ENCODE measurements at regions not wholly inside any gene's neighbourhood (a gene's known extent, or its start where the extent isn't known, plus 50 kb on each side); places are given as distances from the start of the nearest gene placed in this dataset.

GRCh38 chr19:5251096-5252065, 89.2 kb downstream of the PTPRS start:
- TF ChIP-seq CTCF (IDR thresholded peaks at IDR 0.05; ENCODE audit: low read depth, low read length): no peak
- DNase-seq (ENCODE audit: extremely low read depth, low read depth): no peak

- no peak for DNase-seq (ENCODE audit: extremely low read depth, low read depth)
- no peak for TF ChIP-seq CTCF (IDR thresholded peaks at IDR 0.05; ENCODE audit: low read depth, low read length)
Observed at GRCh38 chr19:5250127-5250659, 90.4 kb downstream of the PTPRS start.

- no peak for TF ChIP-seq CTCF (IDR thresholded peaks at IDR 0.05; ENCODE audit: low read depth, low read length)
- no peak for DNase-seq (ENCODE audit: extremely low read depth, low read depth)
Observed at GRCh38 chr19:5249526-5249925, 91.1 kb downstream of the PTPRS start.

GRCh38 chr19:5247957-5248705, 92.5 kb downstream of the PTPRS start:
- no peak for DNase-seq (ENCODE audit: extremely low read depth, low read depth)

GRCh38 chr19:5246554-5247155, 94.0 kb downstream of the PTPRS start:
- DNase-seq (ENCODE audit: extremely low read depth, low read depth): no peak
- no peak for TF ChIP-seq CTCF (IDR thresholded peaks at IDR 0.05; ENCODE audit: low read depth, low read length)

More at GRCh38 chr19:5247957-5248705, 92.5 kb downstream of the PTPRS start:
- no peak for TF ChIP-seq CTCF (IDR thresholded peaks at IDR 0.05; ENCODE audit: low read depth, low read length)

- TF ChIP-seq CTCF (IDR thresholded peaks at IDR 0.05; ENCODE audit: low read depth, low read length): no peak
- DNase-seq (ENCODE audit: extremely low read depth, low read depth): no peak
Observed at GRCh38 chr19:5245631-5246553, 94.7 kb downstream of the PTPRS start.
